Gastrocnemius medialis (tissue), 4 donors: ENCODE measurements at regions not wholly inside any gene's neighbourhood (a gene's known extent, or its start where the extent isn't known, plus 50 kb on each side); places are given as distances from the start of the nearest gene placed in this dataset.

Experiments used
- POLR2A ChIP-seq, 2 donors: fragments of 450-650 bp; IDR thresholded peaks; one replicate each; pipeline ENCODE4 v1.6.1; 2017; ENCODE audit warnings: antibody characterized with exemption in 2 of 2, mild to moderate bottlenecking in 2 of 2, moderate library complexity in 2 of 2
- TF ChIP-seq, protein P1 (sequence below), 5 experiments: fragments of 450-650 bp in 3 of 5; fragments of 200-600 bp in 2 of 5; sonication (generic) in 2 of 5; IDR thresholded peaks in 4 of 5; conservative IDR thresholded peaks in 1 of 5; 1 replicate in 4 of 5; 2 replicates in 1 of 5; pipeline ENCODE4 v1.5.1; 2016 to 2019; ENCODE audit warnings: antibody characterized with exemption in 5 of 5, mild to moderate bottlenecking in 3 of 5, moderate library complexity in 3 of 5

DNA sequence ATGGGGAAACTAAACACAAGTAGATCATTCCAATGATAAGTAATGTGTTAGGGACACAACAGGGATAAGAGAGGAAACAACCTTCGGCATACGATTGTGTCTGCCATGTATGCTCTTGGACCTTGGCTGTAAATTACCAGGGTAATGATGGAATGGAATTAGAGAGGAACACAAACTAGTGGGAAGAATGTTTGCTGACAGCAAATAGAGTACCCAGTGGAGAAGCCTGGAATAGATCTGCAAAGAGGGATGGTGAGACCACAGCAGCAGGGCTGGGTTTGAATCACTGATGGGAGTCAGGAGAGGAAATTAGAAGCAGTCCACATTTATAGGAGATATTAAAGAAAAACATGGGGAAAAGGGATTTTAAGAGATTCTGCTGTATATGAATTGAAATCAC lies 172.8 kb downstream of the LRIG3 start:
- TF ChIP-seq, protein P1, sequence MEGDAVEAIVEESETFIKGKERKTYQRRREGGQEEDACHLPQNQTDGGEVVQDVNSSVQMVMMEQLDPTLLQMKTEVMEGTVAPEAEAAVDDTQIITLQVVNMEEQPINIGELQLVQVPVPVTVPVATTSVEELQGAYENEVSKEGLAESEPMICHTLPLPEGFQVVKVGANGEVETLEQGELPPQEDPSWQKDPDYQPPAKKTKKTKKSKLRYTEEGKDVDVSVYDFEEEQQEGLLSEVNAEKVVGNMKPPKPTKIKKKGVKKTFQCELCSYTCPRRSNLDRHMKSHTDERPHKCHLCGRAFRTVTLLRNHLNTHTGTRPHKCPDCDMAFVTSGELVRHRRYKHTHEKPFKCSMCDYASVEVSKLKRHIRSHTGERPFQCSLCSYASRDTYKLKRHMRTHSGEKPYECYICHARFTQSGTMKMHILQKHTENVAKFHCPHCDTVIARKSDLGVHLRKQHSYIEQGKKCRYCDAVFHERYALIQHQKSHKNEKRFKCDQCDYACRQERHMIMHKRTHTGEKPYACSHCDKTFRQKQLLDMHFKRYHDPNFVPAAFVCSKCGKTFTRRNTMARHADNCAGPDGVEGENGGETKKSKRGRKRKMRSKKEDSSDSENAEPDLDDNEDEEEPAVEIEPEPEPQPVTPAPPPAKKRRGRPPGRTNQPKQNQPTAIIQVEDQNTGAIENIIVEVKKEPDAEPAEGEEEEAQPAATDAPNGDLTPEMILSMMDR (IDR thresholded peaks at IDR 0.05 in 4 of 5, conservative IDR thresholded peaks at IDR 0.05 in 1 of 5) = no peak
- no peak for TF ChIP-seq POLR2A (IDR thresholded peaks at IDR 0.05)
